HCT116 (cell line): ENCODE measurements at regions not wholly inside any gene's neighbourhood (a gene's known extent, or its start where the extent isn't known, plus 50 kb on each side); places are given as distances from the start of the nearest gene placed in this dataset.

Experiments
- ATAC-seq: fragments of 200-7000 bp; cut with Tn5 transposase; 2 replicates; pipeline ENCODE4 v1.9.1; 2020; ENCODE audit warnings: mild to moderate bottlenecking, moderate library complexity
- BruUV-seq: library from RNA; stranded (reverse); fragments of 400-500 nt; replicated peaks from 2 replicates; lab custom pipeline; 2021; lab: Mats Ljungman, UMichigan
- CTCF ChIA-PET: fragments of 300-600 bp; sonication (Branson Sonifier 250); formaldehyde crosslinking; loops from one replicate; lab custom pipeline; 2021; ENCODE audit warnings: antibody characterized with exemption; lab: Charles Lee
- POLR2A ChIA-PET: fragments of 300-600, 350-600 bp; sonication (Branson Sonifier 250); formaldehyde crosslinking; loops from one replicate; lab custom pipeline; 2021; ENCODE audit warnings: antibody characterized with exemption; lab: Charles Lee
- RAD21 ChIA-PET, 2 experiments: fragments of 300-600 bp; sonication (Branson Sonifier 250); formaldehyde crosslinking; loops; one replicate each; lab custom pipeline; 2023; ENCODE audit warnings: low total read pairs in 2 of 2; ENCODE audit not compliant: uncharacterized antibody in 2 of 2, unreplicated experiment in 2 of 2, low non-redundant PET in 1 of 2; lab: Charles Lee
- DNase-seq: peaks from one replicate; pipeline ENCODE4 v3.0.0-alpha.2; 2010; ENCODE audit warnings: low read depth, low spot score
- H2AFZ ChIP-seq: fragments of 200-600 bp; shearing (Covaris generic), sonication (generic); 2 replicates; pipeline ENCODE4 v1.6.1; 2017; ENCODE audit warnings: low read depth, mixed run types, mixed read lengths, antibody characterized with exemption, low read length; ENCODE audit not compliant: poor library complexity, severe bottlenecking
- H3K27ac ChIP-seq: 2 replicates; pipeline ENCODE4 v1.5.1; 2012; ENCODE audit warnings: low read depth, low read length
- H3K27me3 ChIP-seq: fragments of 200-600 bp; sonication (generic); 2 replicates; pipeline ENCODE4 v1.6.1; 2016; ENCODE audit warnings: mixed run types, low read length, mixed read lengths; ENCODE audit not compliant: insufficient read depth
- H3K36me3 ChIP-seq, 2 experiments: fragments of 200-500 bp in 1 of 2; fragments of 200-600 bp in 1 of 2; sonication (Bioruptor generic) in 1 of 2; sonication (generic) in 1 of 2; 2 replicates each; pipeline versions ENCODE4 v1.5.1 to v1.6.1; 2014 to 2016; ENCODE audit warnings: low read length in 2 of 2, inconsistent platforms in 1 of 2, mixed read lengths in 1 of 2, mixed run types in 1 of 2; ENCODE audit not compliant: insufficient read depth in 2 of 2, control insufficient read depth in 1 of 2
- H3K4me1 ChIP-seq, 2 experiments: fragments of 200-600 bp in 1 of 2; sonication (generic) in 1 of 2; 2 replicates each; pipeline versions ENCODE4 v1.5.1 to v1.6.1; 2012 to 2017; ENCODE audit warnings: low read length in 2 of 2, inconsistent platforms in 1 of 2, mild to moderate bottlenecking in 1 of 2, mixed read lengths in 1 of 2, mixed run types in 1 of 2, moderate library complexity in 1 of 2; ENCODE audit not compliant: insufficient read depth in 2 of 2, control insufficient read depth in 1 of 2
- H3K4me2 ChIP-seq: fragments of 200-600 bp; sonication (generic); 2 replicates; pipeline ENCODE4 v1.6.1; 2017; ENCODE audit warnings: mixed run types, low read length, mixed read lengths
- H3K4me3 ChIP-seq, 2 experiments: fragments of 200-600 bp in 1 of 2; sonication (generic) in 1 of 2; replicated peaks in 1 of 2; 2 replicates each; pipeline ENCODE4 v1.5.1; 2011 to 2016; ENCODE audit warnings: low read length in 2 of 2, control low read depth in 1 of 2, low read depth in 1 of 2, mild to moderate bottlenecking in 1 of 2, mixed read lengths in 1 of 2, mixed run types in 1 of 2
- H3K79me2 ChIP-seq: fragments of 200-600 bp; sonication (generic); 2 replicates; pipeline ENCODE4 v1.6.1; 2017; ENCODE audit warnings: mild to moderate bottlenecking, mixed run types, low read length, moderate library complexity, mixed read lengths; ENCODE audit not compliant: insufficient read depth
- H3K9ac ChIP-seq: fragments of 200-600 bp; sonication (generic); 2 replicates; pipeline ENCODE4 v1.6.1; 2016; ENCODE audit warnings: low read length, mixed read lengths
- H3K9me2 ChIP-seq: fragments of 200-600 bp; sonication (generic), shearing (Covaris generic); 2 replicates; pipeline ENCODE4 v1.6.1; 2017; ENCODE audit warnings: mixed run types, mild to moderate bottlenecking, moderate library complexity; ENCODE audit not compliant: insufficient read depth
- H3K9me3 ChIP-seq, 2 experiments: fragments of 200-500 bp in 1 of 2; fragments of 200-600 bp in 1 of 2; sonication (Bioruptor generic) in 1 of 2; sonication (generic) in 1 of 2; 2 replicates each; pipeline ENCODE4 v1.6.1; 2014 to 2017; ENCODE audit warnings: low read length in 2 of 2, mixed read lengths in 2 of 2, inconsistent platforms in 1 of 2, low read depth in 1 of 2, mild to moderate bottlenecking in 1 of 2, mixed run types in 1 of 2, moderate library complexity in 1 of 2; ENCODE audit not compliant: control insufficient read depth in 1 of 2, insufficient read depth in 1 of 2
- H4K20me1 ChIP-seq: fragments of 200-600 bp; sonication (generic), shearing (Covaris generic); 2 replicates; pipeline ENCODE4 v1.6.1; 2017; ENCODE audit warnings: mixed run types, mild to moderate bottlenecking, moderate library complexity; ENCODE audit not compliant: insufficient read depth
- CBX3 ChIP-seq: IDR thresholded peaks from 2 replicates; pipeline ENCODE4 v1.6.1; 2012; ENCODE audit warnings: low read depth
- ELF1 ChIP-seq: IDR thresholded peaks from 2 replicates; pipeline ENCODE4 v1.6.1; 2012; ENCODE audit warnings: low read depth, borderline replicate concordance
- SRF ChIP-seq: IDR thresholded peaks from 2 replicates; pipeline ENCODE4 v1.6.1; 2012; ENCODE audit warnings: low read depth
- YY1 ChIP-seq: IDR thresholded peaks from 2 replicates; pipeline ENCODE4 v1.6.1; 2011; ENCODE audit warnings: low read length, low read depth, moderate library complexity, mild to moderate bottlenecking; ENCODE audit not compliant: insufficient replicate concordance; ENCODE audit errors: extremely low read depth
- ZNF274 ChIP-seq: fragments of 200-500 bp; sonication (Bioruptor generic); IDR thresholded peaks from 2 replicates; pipeline ENCODE4 v1.6.1; 2014; ENCODE audit warnings: mild to moderate bottlenecking, low read depth, low read length, inconsistent platforms
- intact Hi-C: fragments of 100-400 bp; cut with micrococcal nuclease; formaldehyde crosslinking; loops from 2 replicates; pipeline ENCODE4 v1.10.0; 2022
- TF ChIP-seq, protein P1 (sequence below): IDR thresholded peaks from 2 replicates; pipeline ENCODE4 v1.6.1; 2012
- TF ChIP-seq, protein P2 (sequence below): IDR thresholded peaks from 2 replicates; pipeline ENCODE4 v1.6.1; 2012; ENCODE audit warnings: low read depth

- no peaks in the 10 kb centered on the region for H3K9me2 ChIP-seq
- H3K9ac ChIP-seq, result no peak overlapping the region
- no TSS peak for BruUV-seq
- POLR2A ChIA-PET, result no interaction called here
- TF ChIP-seq, protein P1, sequence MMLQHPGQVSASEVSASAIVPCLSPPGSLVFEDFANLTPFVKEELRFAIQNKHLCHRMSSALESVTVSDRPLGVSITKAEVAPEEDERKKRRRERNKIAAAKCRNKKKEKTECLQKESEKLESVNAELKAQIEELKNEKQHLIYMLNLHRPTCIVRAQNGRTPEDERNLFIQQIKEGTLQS, result no peak
- TF ChIP-seq, protein P2, sequence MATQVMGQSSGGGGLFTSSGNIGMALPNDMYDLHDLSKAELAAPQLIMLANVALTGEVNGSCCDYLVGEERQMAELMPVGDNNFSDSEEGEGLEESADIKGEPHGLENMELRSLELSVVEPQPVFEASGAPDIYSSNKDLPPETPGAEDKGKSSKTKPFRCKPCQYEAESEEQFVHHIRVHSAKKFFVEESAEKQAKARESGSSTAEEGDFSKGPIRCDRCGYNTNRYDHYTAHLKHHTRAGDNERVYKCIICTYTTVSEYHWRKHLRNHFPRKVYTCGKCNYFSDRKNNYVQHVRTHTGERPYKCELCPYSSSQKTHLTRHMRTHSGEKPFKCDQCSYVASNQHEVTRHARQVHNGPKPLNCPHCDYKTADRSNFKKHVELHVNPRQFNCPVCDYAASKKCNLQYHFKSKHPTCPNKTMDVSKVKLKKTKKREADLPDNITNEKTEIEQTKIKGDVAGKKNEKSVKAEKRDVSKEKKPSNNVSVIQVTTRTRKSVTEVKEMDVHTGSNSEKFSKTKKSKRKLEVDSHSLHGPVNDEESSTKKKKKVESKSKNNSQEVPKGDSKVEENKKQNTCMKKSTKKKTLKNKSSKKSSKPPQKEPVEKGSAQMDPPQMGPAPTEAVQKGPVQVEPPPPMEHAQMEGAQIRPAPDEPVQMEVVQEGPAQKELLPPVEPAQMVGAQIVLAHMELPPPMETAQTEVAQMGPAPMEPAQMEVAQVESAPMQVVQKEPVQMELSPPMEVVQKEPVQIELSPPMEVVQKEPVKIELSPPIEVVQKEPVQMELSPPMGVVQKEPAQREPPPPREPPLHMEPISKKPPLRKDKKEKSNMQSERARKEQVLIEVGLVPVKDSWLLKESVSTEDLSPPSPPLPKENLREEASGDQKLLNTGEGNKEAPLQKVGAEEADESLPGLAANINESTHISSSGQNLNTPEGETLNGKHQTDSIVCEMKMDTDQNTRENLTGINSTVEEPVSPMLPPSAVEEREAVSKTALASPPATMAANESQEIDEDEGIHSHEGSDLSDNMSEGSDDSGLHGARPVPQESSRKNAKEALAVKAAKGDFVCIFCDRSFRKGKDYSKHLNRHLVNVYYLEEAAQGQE, result no peak
- TF ChIP-seq ZNF274 (no peak), SRF (no peak), CBX3 (no peak), YY1 (no peak), ELF1 (no peak)
- no peaks in the 10 kb centered on the region for H3K27me3 ChIP-seq
- H3K27ac ChIP-seq, result no peak overlapping the region
- no peaks in the 10 kb centered on the region for H4K20me1 ChIP-seq
- peaks cover 11 to 19% of the 10 kb centered on the region in 2 experiments for H3K4me1 ChIP-seq
- ATAC-seq, result no peak
- intact Hi-C loops, result no loop called here
- no peaks in the 10 kb centered on the region for H3K9me3 ChIP-seq
- RAD21 ChIA-PET, result no interaction called here
- H3K4me2 ChIP-seq, result no peak overlapping the region
- no peak overlapping the region for H2AFZ ChIP-seq
- no peak for DNase-seq
- H3K79me2 ChIP-seq, result no peaks in the 10 kb centered on the region
- H3K36me3 ChIP-seq, result no peaks in the 10 kb centered on the region
- no peak overlapping the region for H3K4me3 ChIP-seq
- CTCF ChIA-PET, result no interaction called here
Observed at GRCh38 chr20:40508821-40509220, 180.2 kb downstream of the MAFB start.
